CD4-positive, CD25-positive, alpha-beta regulatory T cell (primary cell): ENCODE measurements at regions not wholly inside any gene's neighbourhood (a gene's known extent, or its start where the extent isn't known, plus 50 kb on each side); places are given as distances from the start of the nearest gene placed in this dataset.

Experiments used
- ATAC-seq, 2 donors: fragments of 150-1000 bp; cut with Tn5 transposase; one replicate each; pipeline ENCODE4 v1.10.0; 2021; ENCODE audit warnings: low read depth in 2 of 2, moderate number of reproducible peaks in 2 of 2, moderate library complexity in 1 of 2
- DNase-seq, 3 donors: peaks; one replicate each; pipeline versions ENCODE4 v3.0.0 to v3.0.0-alpha.2; 2012 to 2022; ENCODE audit warnings: mixed read lengths in 1 of 3
- H3K27ac ChIP-seq: one replicate; pipeline ENCODE4 v1.7.0; 2013; ENCODE audit warnings: mild to moderate bottlenecking, low read length; ENCODE audit not compliant: insufficient read depth, poor library complexity, severe bottlenecking
- H3K27me3 ChIP-seq: one replicate; pipeline ENCODE4 v1.7.0; 2013; ENCODE audit warnings: low read length; ENCODE audit not compliant: control insufficient read depth, insufficient read depth
- H3K36me3 ChIP-seq: one replicate; pipeline ENCODE4 v1.7.0; 2013; ENCODE audit warnings: mild to moderate bottlenecking, low read length, moderate library complexity; ENCODE audit not compliant: control insufficient read depth, insufficient read depth
- H3K4me1 ChIP-seq: 2 replicates; pipeline ENCODE4 v1.7.0; 2013; ENCODE audit warnings: mild to moderate bottlenecking, low read length; ENCODE audit not compliant: insufficient read depth, control insufficient read depth, poor library complexity, severe bottlenecking
- H3K4me3 ChIP-seq: one replicate; pipeline ENCODE4 v1.7.0; 2013; ENCODE audit warnings: low read depth, mild to moderate bottlenecking, low read length, moderate library complexity
- H3K9me3 ChIP-seq, 2 experiments: 1 replicate in 1 of 2; 2 replicates in 1 of 2; pipeline ENCODE4 v1.7.0; 2013; ENCODE audit warnings: low read length in 2 of 2, mild to moderate bottlenecking in 1 of 2, moderate library complexity in 1 of 2; ENCODE audit not compliant: control insufficient read depth in 2 of 2
- H3K27ac Mint-ChIP-seq, 3 donors: one replicate each; pipeline ENCODE4 v1.8.0; 2020 to 2022; ENCODE audit warnings: mild to moderate bottlenecking in 3 of 3, mixed read lengths in 3 of 3, moderate library complexity in 2 of 3
- H3K27me3 Mint-ChIP-seq: one replicate; pipeline ENCODE4 v1.8.0; 2022; ENCODE audit warnings: mild to moderate bottlenecking, mixed read lengths
- H3K36me3 Mint-ChIP-seq: one replicate; pipeline ENCODE4 v1.8.0; 2020; ENCODE audit warnings: mixed read lengths
- H3K4me1 Mint-ChIP-seq, 4 donors: one replicate each; pipeline ENCODE4 v1.8.0; 2020 to 2022; ENCODE audit warnings: mixed read lengths in 4 of 4, mild to moderate bottlenecking in 1 of 4
- H3K4me3 Mint-ChIP-seq, 4 donors: one replicate each; pipeline ENCODE4 v1.8.0; 2020 to 2022; ENCODE audit warnings: mild to moderate bottlenecking in 4 of 4, mixed read lengths in 4 of 4, moderate library complexity in 3 of 4
- H3K9me3 Mint-ChIP-seq, 7 donors: one replicate each; pipeline ENCODE4 v1.8.0; 2020 to 2022; ENCODE audit warnings: mixed read lengths in 7 of 7, mild to moderate bottlenecking in 3 of 7, moderate library complexity in 2 of 7

DNA sequence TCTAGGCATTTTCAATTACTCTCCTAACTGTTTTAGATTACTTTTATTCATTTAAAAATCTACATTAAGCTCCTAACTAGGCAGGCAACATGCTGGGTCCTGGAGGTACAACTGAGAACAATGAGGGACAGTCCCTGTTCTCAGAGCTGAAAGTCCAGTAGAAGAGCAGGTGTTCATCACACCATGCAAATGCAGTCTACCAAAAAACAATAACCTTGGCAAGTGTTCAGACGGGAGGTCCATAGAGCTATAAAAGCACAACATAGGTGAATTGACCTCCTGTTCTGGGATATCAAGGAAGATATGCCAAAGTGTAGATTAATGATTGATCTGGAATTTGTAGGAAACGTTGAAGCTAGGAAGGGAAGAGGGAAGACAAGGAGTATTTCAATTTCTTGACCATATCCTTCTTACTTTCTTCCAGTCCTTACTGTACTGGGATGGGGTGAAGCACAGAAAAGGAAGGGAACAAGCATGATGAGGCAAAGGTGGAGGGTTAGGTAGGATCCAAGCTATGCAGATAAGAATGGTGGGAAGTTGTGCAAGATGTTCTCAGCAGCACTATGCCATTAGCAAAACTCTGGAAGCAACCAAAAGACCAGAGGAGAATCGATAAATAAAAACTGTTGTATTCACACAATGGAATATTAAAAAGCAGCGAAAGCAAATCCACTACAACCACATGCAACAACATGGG, 485.7 kb upstream of the JARID2 start:
- Histone ChIP-seq H3K36me3 (no peaks in the 10 kb centered on the region), H3K4me3 (no peak overlapping the region), H3K27me3 (no peaks in the 10 kb centered on the region), H3K9me3 (no peaks in the 10 kb centered on the region), H3K27ac (no peak overlapping the region), H3K4me1 (no peaks in the 10 kb centered on the region)
- DNase-seq (no peak), ATAC-seq (no peak)
- Mint-ChIP-seq H3K27ac (no peak overlapping the region), H3K4me3 (no peak overlapping the region), H3K9me3 (peaks cover 0 to 2% (median 0%) of the 10 kb centered on the region in 7 donors), H3K4me1 (peaks cover 0 to 3% (median under 1%) of the 10 kb centered on the region in 4 donors), H3K36me3 (no peaks in the 10 kb centered on the region), H3K27me3 (peaks cover 5% of the 10 kb centered on the region)

GRCh38 chr6:14762077-14762476, 483.8 kb upstream of the JARID2 start:
- peaks cover 5% of the 10 kb centered on the region for H3K27me3 Mint-ChIP-seq
- H3K9me3 ChIP-seq: no peaks in the 10 kb centered on the region
- peaks cover 0 to 2% (median 0%) of the 10 kb centered on the region in 7 donors for H3K9me3 Mint-ChIP-seq
- H3K27ac Mint-ChIP-seq: no peak overlapping the region
- H3K4me1 ChIP-seq: no peaks in the 10 kb centered on the region
- H3K36me3 ChIP-seq: no peaks in the 10 kb centered on the region
- no peak overlapping the region for H3K27ac ChIP-seq
- H3K36me3 Mint-ChIP-seq: no peaks in the 10 kb centered on the region
- H3K27me3 ChIP-seq: no peaks in the 10 kb centered on the region
- DNase-seq (no peak), ATAC-seq (no peak)
- H3K4me3 Mint-ChIP-seq: no peak overlapping the region
- H3K4me3 ChIP-seq: no peak overlapping the region
- H3K4me1 Mint-ChIP-seq: no peaks in the 10 kb centered on the region

GRCh38 chr6:14763139-14763538, 482.7 kb upstream of the JARID2 start:
- peaks cover 5% of the 10 kb centered on the region for H3K27me3 Mint-ChIP-seq
- Histone ChIP-seq H3K27ac (no peak overlapping the region), H3K4me1 (no peaks in the 10 kb centered on the region), H3K36me3 (no peaks in the 10 kb centered on the region), H3K9me3 (no peaks in the 10 kb centered on the region), H3K27me3 (no peaks in the 10 kb centered on the region), H3K4me3 (no peak overlapping the region)
- H3K4me3 Mint-ChIP-seq: no peak overlapping the region
- DNase-seq (no peak), ATAC-seq (no peak)
- H3K27ac Mint-ChIP-seq: no peak overlapping the region
- H3K4me1 Mint-ChIP-seq: no peaks in the 10 kb centered on the region
- H3K9me3 Mint-ChIP-seq: peaks cover 0 to 2% (median 0%) of the 10 kb centered on the region in 7 donors
- H3K36me3 Mint-ChIP-seq: no peaks in the 10 kb centered on the region

- Histone ChIP-seq H3K36me3 (no peaks in the 10 kb centered on the region), H3K9me3 (no peaks in the 10 kb centered on the region), H3K27me3 (no peaks in the 10 kb centered on the region), H3K4me1 (no peaks in the 10 kb centered on the region), H3K27ac (no peak overlapping the region), H3K4me3 (no peak overlapping the region)
- no peak for ATAC-seq
- no peak for DNase-seq
- peaks cover 0 to 2% (median 0%) of the 10 kb centered on the region in 7 donors for H3K9me3 Mint-ChIP-seq
- no peak overlapping the region for H3K4me3 Mint-ChIP-seq
- peaks cover 5% of the 10 kb centered on the region for H3K27me3 Mint-ChIP-seq
- H3K27ac Mint-ChIP-seq: peak overlapping the region in 1 of 3 donors; percentile 11
- H3K36me3 Mint-ChIP-seq: no peaks in the 10 kb centered on the region
- no peaks in the 10 kb centered on the region for H3K4me1 Mint-ChIP-seq
Measured at GRCh38 chr6:14763616-14764015, 482.3 kb upstream of the JARID2 start.

GRCh38 chr6:14765106-14765505, 480.8 kb upstream of the JARID2 start:
- Mint-ChIP-seq H3K36me3 (no peaks in the 10 kb centered on the region), H3K9me3 (peaks cover 0 to 4% (median 0%) of the 10 kb centered on the region in 7 donors), H3K4me3 (no peak overlapping the region), H3K27me3 (peaks cover 5% of the 10 kb centered on the region), H3K27ac (no peak overlapping the region), H3K4me1 (no peaks in the 10 kb centered on the region)
- H3K9me3 ChIP-seq: no peaks in the 10 kb centered on the region
- ATAC-seq (no peak), DNase-seq (no peak)
- no peaks in the 10 kb centered on the region for H3K27me3 ChIP-seq
- no peaks in the 10 kb centered on the region for H3K36me3 ChIP-seq
- H3K4me3 ChIP-seq: no peak overlapping the region
- no peak overlapping the region for H3K27ac ChIP-seq
- H3K4me1 ChIP-seq: no peaks in the 10 kb centered on the region

GRCh38 chr6:14765721-14766390, 480.0 kb upstream of the JARID2 start:
- Mint-ChIP-seq H3K27ac (no peak overlapping the region), H3K4me1 (no peaks in the 10 kb centered on the region), H3K9me3 (peaks cover 0 to 4% (median 0%) of the 10 kb centered on the region in 7 donors), H3K4me3 (no peak overlapping the region), H3K27me3 (peaks cover 5% of the 10 kb centered on the region), H3K36me3 (no peaks in the 10 kb centered on the region)
- DNase-seq (no peak), ATAC-seq (no peak)
- Histone ChIP-seq H3K4me1 (no peaks in the 10 kb centered on the region), H3K36me3 (no peaks in the 10 kb centered on the region), H3K27ac (no peak overlapping the region), H3K9me3 (no peaks in the 10 kb centered on the region), H3K27me3 (no peaks in the 10 kb centered on the region), H3K4me3 (no peak overlapping the region)

DNA sequence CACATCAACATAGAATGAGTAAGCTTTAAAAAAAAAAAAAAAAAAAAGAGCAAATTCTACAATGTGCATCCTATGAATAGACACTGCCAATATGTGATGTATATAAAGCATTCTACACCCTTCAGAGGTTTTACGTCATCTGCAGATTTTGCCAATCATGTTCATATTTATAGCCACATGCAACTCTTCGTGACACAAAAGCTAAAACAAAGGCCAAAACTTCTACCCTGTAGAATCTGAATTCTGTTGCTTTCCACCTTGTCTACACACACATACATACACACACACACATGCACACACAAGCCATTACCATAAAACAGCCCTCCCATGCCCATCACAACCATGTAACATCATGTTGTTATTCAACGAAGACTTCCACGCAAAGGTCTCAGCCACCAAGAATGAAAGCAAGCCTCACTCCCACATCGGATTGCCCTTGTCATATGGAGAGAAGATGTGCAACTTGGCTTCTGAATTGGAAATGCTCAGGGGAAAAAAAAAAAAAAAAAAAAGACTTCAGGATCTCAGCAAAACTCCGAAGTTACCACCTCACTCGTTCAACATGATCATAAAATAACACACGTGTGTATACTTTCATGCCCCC, 479.4 kb upstream of the JARID2 start:
- Histone ChIP-seq H3K4me3 (no peak overlapping the region), H3K4me1 (no peaks in the 10 kb centered on the region), H3K9me3 (no peaks in the 10 kb centered on the region), H3K36me3 (no peaks in the 10 kb centered on the region), H3K27ac (no peak overlapping the region), H3K27me3 (no peaks in the 10 kb centered on the region)
- Mint-ChIP-seq H3K4me3 (no peak overlapping the region), H3K9me3 (peaks cover 0 to 4% (median 0%) of the 10 kb centered on the region in 7 donors), H3K27ac (peak overlapping the region in 1 of 3 donors; percentile 34), H3K4me1 (no peaks in the 10 kb centered on the region), H3K36me3 (no peaks in the 10 kb centered on the region), H3K27me3 (peaks cover 5% of the 10 kb centered on the region)
- ATAC-seq: no peak
- DNase-seq: no peak
